Upper lobe of left lung (tissue), 6 donors: ENCODE measurements at regions not wholly inside any gene's neighbourhood (a gene's known extent, or its start where the extent isn't known, plus 50 kb on each side); places are given as distances from the start of the nearest gene placed in this dataset.

ENCODE experiments used
- ATAC-seq, 2 donors: fragments of 200-7000 bp; cut with Tn5 transposase; one replicate each; pipeline ENCODE4 v1.9.1; 2022; ENCODE audit warnings: mild to moderate bottlenecking in 2 of 2, moderate library complexity in 2 of 2; ENCODE audit not compliant: low FRiP score in 2 of 2
- DNase-seq, 2 donors: peaks; one replicate each; pipeline ENCODE4 v3.0.0-alpha.2; 2019 to 2020
- H3K27ac ChIP-seq, 4 donors: fragments of 200-600 bp; sonication (generic); one replicate each; pipeline ENCODE4 v1.5.1; 2016 to 2019
- H3K27me3 ChIP-seq, 4 donors: fragments of 200-600 bp; sonication (generic); one replicate each; pipeline ENCODE4 v1.5.1; 2017 to 2019
- H3K36me3 ChIP-seq, 4 donors: fragments of 200-600 bp; sonication (generic); one replicate each; pipeline ENCODE4 v1.5.1; 2016 to 2019
- H3K4me1 ChIP-seq, 4 donors: fragments of 200-600 bp; sonication (generic); one replicate each; pipeline ENCODE4 v1.5.1; 2018 to 2019
- H3K4me3 ChIP-seq, 4 donors: fragments of 200-600 bp; sonication (generic); one replicate each; pipeline ENCODE4 v1.5.1; 2017 to 2019; ENCODE audit warnings: mild to moderate bottlenecking in 2 of 4, moderate library complexity in 1 of 4
- H3K9me3 ChIP-seq, 4 donors: fragments of 200-600 bp; sonication (generic); one replicate each; pipeline ENCODE4 v1.5.1; 2018 to 2019
- CTCF ChIP-seq, 6 experiments: fragments of 450-650 bp in 4 of 6; fragments of 200-600 bp in 2 of 6; sonication (generic) in 2 of 6; IDR thresholded peaks; one replicate each; pipeline ENCODE4 v1.5.1; 2016 to 2019; ENCODE audit warnings: antibody characterized with exemption in 6 of 6
- EP300 ChIP-seq, 4 donors: sonication (generic); formaldehyde crosslinking; IDR thresholded peaks; one replicate each; pipeline ENCODE4 v1.5.1; 2017; ENCODE audit warnings: antibody characterized with exemption in 4 of 4, control low read depth in 2 of 4
- POLR2A ChIP-seq, 4 donors: fragments of 450-650 bp; IDR thresholded peaks; one replicate each; pipeline ENCODE4 v1.5.1; 2016 to 2017; ENCODE audit warnings: antibody characterized with exemption in 4 of 4, mild to moderate bottlenecking in 2 of 4
- POLR2AphosphoS5 ChIP-seq, 2 donors: sonication (generic); formaldehyde crosslinking; IDR thresholded peaks; one replicate each; pipeline ENCODE4 v1.5.1; 2017; ENCODE audit warnings: antibody characterized with exemption in 2 of 2
- WGBS, 2 donors: methylation state at CpG; one replicate each; pipeline ENCODE4 v1.1.5; 2017 to 2018; 5-methylcytosine and 5-hydroxymethylcytosine counted together
- donor health status: DM: no; HTN: no; CAD: no; lungs with moderate emphysema.
- donor health status: DM: no; HTN: yes; CAD: no; lungs with severe emphysema.

- no peak for TF ChIP-seq EP300 (IDR thresholded peaks at IDR 0.05)
- no peak for TF ChIP-seq CTCF (IDR thresholded peaks at IDR 0.05)
- no peak for TF ChIP-seq POLR2A (IDR thresholded peaks at IDR 0.05)
- no peak for TF ChIP-seq POLR2AphosphoS5 (IDR thresholded peaks at IDR 0.05)
- no peak for ATAC-seq
- no peaks in the 10 kb centered on the region for H3K27me3 ChIP-seq
- H3K9me3 ChIP-seq = no peaks in the 10 kb centered on the region
- WGBS, 2 donors = 80 to 85% methylated on average over 1 of the region's 1 CpG
- DNase-seq = no peak
- H3K27ac ChIP-seq = no peak overlapping the region
- H3K36me3 ChIP-seq = no peaks in the 10 kb centered on the region
- H3K4me1 ChIP-seq = no peaks in the 10 kb centered on the region
- no peak overlapping the region for H3K4me3 ChIP-seq
Measured at GRCh38 chr13:47656651-47657050, 344.4 kb downstream of the SUCLA2 start.

GRCh38 chr13:47650209-47650608, 350.9 kb downstream of the SUCLA2 start:
- no peak for ATAC-seq
- Histone ChIP-seq H3K9me3 (no peaks in the 10 kb centered on the region), H3K27me3 (no peaks in the 10 kb centered on the region), H3K27ac (no peak overlapping the region), H3K4me3 (no peak overlapping the region), H3K36me3 (no peaks in the 10 kb centered on the region), H3K4me1 (no peaks in the 10 kb centered on the region)
- no peak for DNase-seq
- no peak for TF ChIP-seq POLR2AphosphoS5 (IDR thresholded peaks at IDR 0.05)
- no peak for TF ChIP-seq CTCF (IDR thresholded peaks at IDR 0.05)
- TF ChIP-seq POLR2A (IDR thresholded peaks at IDR 0.05) = no peak
- no peak for TF ChIP-seq EP300 (IDR thresholded peaks at IDR 0.05)

- no peaks in the 10 kb centered on the region for H3K27me3 ChIP-seq
- DNase-seq (no peak), ATAC-seq (no peak)
- no peak overlapping the region for H3K4me3 ChIP-seq
- no peaks in the 10 kb centered on the region for H3K9me3 ChIP-seq
- no peak for TF ChIP-seq CTCF (IDR thresholded peaks at IDR 0.05)
- no peak for TF ChIP-seq EP300 (IDR thresholded peaks at IDR 0.05)
- H3K36me3 ChIP-seq = no peaks in the 10 kb centered on the region
- no peaks in the 10 kb centered on the region for H3K4me1 ChIP-seq
- no peak overlapping the region for H3K27ac ChIP-seq
Measured at GRCh38 chr13:47647001-47647400, 354.1 kb downstream of the SUCLA2 start.

- 74 to 85% methylated on average over 1 of the region's 1 CpG for WGBS, 2 donors
- TF ChIP-seq POLR2AphosphoS5 (IDR thresholded peaks at IDR 0.05) (no peak), CTCF (IDR thresholded peaks at IDR 0.05) (no peak), POLR2A (IDR thresholded peaks at IDR 0.05) (no peak), EP300 (IDR thresholded peaks at IDR 0.05) (no peak)
- Histone ChIP-seq H3K27ac (no peak overlapping the region), H3K36me3 (no peaks in the 10 kb centered on the region), H3K4me1 (no peaks in the 10 kb centered on the region), H3K9me3 (no peaks in the 10 kb centered on the region), H3K27me3 (no peaks in the 10 kb centered on the region), H3K4me3 (no peak overlapping the region)
- no peak for ATAC-seq
- DNase-seq = no peak
Measured at GRCh38 chr13:47646298-47646697, 354.8 kb downstream of the SUCLA2 start.

GRCh38 chr13:47639738-47640447, 361.2 kb downstream of the SUCLA2 start:
- Histone ChIP-seq H3K27ac (no peak overlapping the region), H3K27me3 (no peaks in the 10 kb centered on the region), H3K36me3 (no peaks in the 10 kb centered on the region), H3K9me3 (no peaks in the 10 kb centered on the region), H3K4me3 (no peak overlapping the region), H3K4me1 (no peaks in the 10 kb centered on the region)
- WGBS, 2 donors = 68 to 75% methylated on average over 2 of the region's 2 CpGs
- no peak for ATAC-seq
- TF ChIP-seq POLR2AphosphoS5 (IDR thresholded peaks at IDR 0.05) = no peak
- no peak for TF ChIP-seq CTCF (IDR thresholded peaks at IDR 0.05)
- no peak for TF ChIP-seq EP300 (IDR thresholded peaks at IDR 0.05)
- TF ChIP-seq POLR2A (IDR thresholded peaks at IDR 0.05) = no peak
- no peak for DNase-seq
